ENCODE measurements at regions not wholly inside any gene's neighbourhood (a gene's known extent, or its start where the extent isn't known, plus 50 kb on each side); places are given as distances from the start of the nearest gene placed in this dataset.
"Not testable (repeated sequence)": the region's sequence is repeated elsewhere in the genome, so short reads cannot be mapped to it uniquely, and the experiment has no call there.

- intact Hi-C loops (cut with DNase I, micrococcal nuclease), result no loop called here
- Histone ChIP-seq H3K4me3 (no peak overlapping the region), H3K36me3 (ENCODE audit: low read depth) (no peaks in the 10 kb centered on the region), H3K9me3 (peaks cover 2% of the 10 kb centered on the region), H3K4me1 (ENCODE audit: low read depth) (no peaks in the 10 kb centered on the region)
- ATAC-seq (no peak), DNase-seq (peak in 2 of 3 donors; percentile 6 to 18)
- TF ChIP-seq CTCF (IDR thresholded peaks at IDR 0.05), result no peak
These were observed 218.6 kb upstream of the TSPY4 start for GRCh38 chrY:9118704-9119103.

GRCh38 chrY:9124623-9125022 lies 212.6 kb upstream of the TSPY4 start:
- DNase-seq (no peak), ATAC-seq (no peak)
- intact Hi-C loops (cut with DNase I, micrococcal nuclease), result no loop called here
- Histone ChIP-seq H3K4me3 (no peak overlapping the region), H3K36me3 (ENCODE audit: low read depth) (no peaks in the 10 kb centered on the region), H3K9me3 (no peaks in the 10 kb centered on the region), H3K4me1 (ENCODE audit: low read depth) (no peaks in the 10 kb centered on the region)
- TF ChIP-seq CTCF (IDR thresholded peaks at IDR 0.05), result no peak

GRCh38 chrY:9126545-9126944 lies 210.7 kb upstream of the TSPY4 start:
- ATAC-seq (no peak), DNase-seq (peak in 2 of 3 donors; percentile 56 to 70)
- no peak overlapping the region for H3K4me3 ChIP-seq
- H3K36me3 ChIP-seq (ENCODE audit: low read depth), result no peaks in the 10 kb centered on the region
- TF ChIP-seq CTCF (IDR thresholded peaks at IDR 0.05), result no peak
- no peaks in the 10 kb centered on the region for H3K4me1 ChIP-seq (ENCODE audit: low read depth)
- intact Hi-C loops (cut with DNase I, micrococcal nuclease), result no loop called here
- no peaks in the 10 kb centered on the region for H3K9me3 ChIP-seq

- H3K4me1 ChIP-seq (ENCODE audit: low read depth); H3K36me3 ChIP-seq (ENCODE audit: low read depth); DNase-seq; H3K4me3 ChIP-seq; H3K9me3 ChIP-seq; ATAC-seq; intact Hi-C loops (cut with DNase I, micrococcal nuclease): not testable (repeated sequence)
These were observed 193.9 kb upstream of the TSPY4 start for GRCh38 chrY:9143366-9143765.

- DNase-seq; intact Hi-C loops (cut with DNase I, micrococcal nuclease); H3K4me3 ChIP-seq; H3K4me1 ChIP-seq (ENCODE audit: low read depth); ATAC-seq; H3K36me3 ChIP-seq (ENCODE audit: low read depth); H3K9me3 ChIP-seq: not testable (repeated sequence)
These were observed 182.7 kb upstream of the TSPY4 start for GRCh38 chrY:9154552-9154951.

GRCh38 chrY:9155721-9156120 lies 181.5 kb upstream of the TSPY4 start:
- Histone ChIP-seq H3K4me1 (ENCODE audit: low read depth) (no peaks in the 10 kb centered on the region), H3K4me3 (no peak overlapping the region), H3K36me3 (ENCODE audit: low read depth) (no peaks in the 10 kb centered on the region), H3K9me3 (peaks cover 6% of the 10 kb centered on the region)
- DNase-seq, result no peak
- no peak for ATAC-seq
- intact Hi-C loops (cut with DNase I, micrococcal nuclease), result no loop called here
- TF ChIP-seq CTCF (IDR thresholded peaks at IDR 0.05), result no peak

GRCh38 chrY:9158616-9159015 lies 178.6 kb upstream of the TSPY4 start:
- DNase-seq (no peak), ATAC-seq (no peak)
- H3K36me3 ChIP-seq (ENCODE audit: low read depth), result no peaks in the 10 kb centered on the region
- peaks cover 6% of the 10 kb centered on the region for H3K9me3 ChIP-seq
- TF ChIP-seq CTCF (IDR thresholded peaks at IDR 0.05), result no peak
- intact Hi-C loops (cut with DNase I, micrococcal nuclease), result no loop called here
- H3K4me1 ChIP-seq (ENCODE audit: low read depth), result no peaks in the 10 kb centered on the region
- no peak overlapping the region for H3K4me3 ChIP-seq

GRCh38 chrY:9160331-9160730 lies 176.9 kb upstream of the TSPY4 start:
- DNase-seq; H3K4me3 ChIP-seq; ATAC-seq; intact Hi-C loops (cut with DNase I, micrococcal nuclease); H3K36me3 ChIP-seq (ENCODE audit: low read depth); H3K4me1 ChIP-seq (ENCODE audit: low read depth); H3K9me3 ChIP-seq: not testable (repeated sequence)

GRCh38 chrY:9160976-9161375 lies 176.3 kb upstream of the TSPY4 start:
- ATAC-seq; intact Hi-C loops (cut with DNase I, micrococcal nuclease); H3K9me3 ChIP-seq; H3K4me1 ChIP-seq (ENCODE audit: low read depth); H3K36me3 ChIP-seq (ENCODE audit: low read depth); H3K4me3 ChIP-seq: not testable (repeated sequence)
- peak in 1 of 3 donors; percentile 21 for DNase-seq

- DNase-seq; H3K4me3 ChIP-seq; ATAC-seq; H3K4me1 ChIP-seq (ENCODE audit: low read depth); H3K36me3 ChIP-seq (ENCODE audit: low read depth); intact Hi-C loops (cut with DNase I, micrococcal nuclease); H3K9me3 ChIP-seq: not testable (repeated sequence)
These were observed 175.3 kb upstream of the TSPY4 start for GRCh38 chrY:9161990-9162389.
